Mesenchymal stem cell (in vitro differentiated cells and primary cell): ENCODE measurements at regions not wholly inside any gene's neighbourhood (a gene's known extent, or its start where the extent isn't known, plus 50 kb on each side); places are given as distances from the start of the nearest gene placed in this dataset.

ENCODE experiments used
- DNase-seq: peaks from one replicate; pipeline ENCODE4 v3.0.0-alpha.2; 2013
- H2AFZ ChIP-seq: one replicate; pipeline ENCODE4 v1.6.1; 2013; ENCODE audit warnings: low read depth, mild to moderate bottlenecking, control low read depth, inconsistent platforms, low read length, moderate library complexity
- H2AK5ac ChIP-seq: 2 replicates; pipeline ENCODE4 v1.6.1; 2013; ENCODE audit warnings: low read length, moderate library complexity, mild to moderate bottlenecking, inconsistent platforms; ENCODE audit not compliant: severe bottlenecking
- H2BK120ac ChIP-seq: one replicate; pipeline ENCODE4 v1.6.1; 2013; ENCODE audit warnings: low read depth, mild to moderate bottlenecking, inconsistent platforms, low read length, moderate library complexity
- H2BK12ac ChIP-seq, 2 experiments: one replicate each; pipeline ENCODE4 v1.6.1; 2013; ENCODE audit warnings: inconsistent platforms in 2 of 2, low read length in 2 of 2, mild to moderate bottlenecking in 2 of 2, moderate library complexity in 2 of 2, control low read depth in 1 of 2
- H2BK15ac ChIP-seq: one replicate; pipeline ENCODE4 v1.6.1; 2013; ENCODE audit warnings: mild to moderate bottlenecking, low read depth, inconsistent platforms; ENCODE audit not compliant: poor library complexity, severe bottlenecking
- H2BK5ac ChIP-seq: 2 replicates; pipeline ENCODE4 v1.6.1; 2013; ENCODE audit warnings: low read depth, mild to moderate bottlenecking, low read length, control low read depth, inconsistent platforms; ENCODE audit not compliant: poor library complexity, severe bottlenecking
- H3K14ac ChIP-seq, 2 experiments: one replicate each; pipeline ENCODE4 v1.6.1; 2013; ENCODE audit warnings: inconsistent platforms in 2 of 2, low read length in 2 of 2, control low read depth in 1 of 2, mild to moderate bottlenecking in 1 of 2, moderate library complexity in 1 of 2
- H3K18ac ChIP-seq, 2 experiments: one replicate each; pipeline ENCODE4 v1.6.1; 2013; ENCODE audit warnings: inconsistent platforms in 2 of 2, low read length in 2 of 2, control low read depth in 1 of 2, low read depth in 1 of 2, mild to moderate bottlenecking in 1 of 2
- H3K23ac ChIP-seq, 2 experiments: one replicate each; pipeline ENCODE4 v1.6.1; 2013; ENCODE audit warnings: inconsistent platforms in 2 of 2, low read length in 2 of 2, mild to moderate bottlenecking in 2 of 2, moderate library complexity in 2 of 2, control low read depth in 1 of 2
- H3K27ac ChIP-seq: 2 replicates; pipeline ENCODE4 v1.5.1; 2013; ENCODE audit warnings: mild to moderate bottlenecking, moderate library complexity, low read length, control low read depth, inconsistent platforms; ENCODE audit not compliant: poor library complexity, severe bottlenecking
- H3K27me3 ChIP-seq, 2 experiments: 2 replicates each; pipeline versions ENCODE4 v1.6.1 to v1.7.0; 2013; ENCODE audit warnings: low read length in 2 of 2, mild to moderate bottlenecking in 2 of 2, moderate library complexity in 2 of 2, control low read depth in 1 of 2, inconsistent platforms in 1 of 2; ENCODE audit not compliant: control insufficient read depth in 1 of 2, insufficient read depth in 1 of 2
- H3K36me3 ChIP-seq, 2 experiments: 2 replicates each; pipeline versions ENCODE4 v1.6.1 to v1.7.0; 2013; ENCODE audit warnings: low read length in 2 of 2, control low read depth in 1 of 2, inconsistent platforms in 1 of 2, low read depth in 1 of 2, mild to moderate bottlenecking in 1 of 2; ENCODE audit not compliant: insufficient read depth in 2 of 2, control insufficient read depth in 1 of 2
- H3K4ac ChIP-seq, 2 experiments: one replicate each; pipeline ENCODE4 v1.6.1; 2013; ENCODE audit warnings: inconsistent platforms in 2 of 2, low read length in 2 of 2, mild to moderate bottlenecking in 2 of 2, moderate library complexity in 2 of 2, control low read depth in 1 of 2, low read depth in 1 of 2
- H3K4me1 ChIP-seq: 2 replicates; pipeline ENCODE4 v1.6.1; 2013; ENCODE audit warnings: low read depth, low read length, control low read depth; ENCODE audit not compliant: control insufficient read depth, insufficient read depth
- H3K4me2 ChIP-seq: 2 replicates; pipeline ENCODE4 v1.6.1; 2013; ENCODE audit warnings: low read length, mild to moderate bottlenecking, inconsistent platforms; ENCODE audit not compliant: poor library complexity, severe bottlenecking
- H3K4me3 ChIP-seq, 2 experiments: 2 replicates each; pipeline versions ENCODE4 v1.5.1 to v1.7.0; 2013; ENCODE audit warnings: low read length in 2 of 2, mild to moderate bottlenecking in 2 of 2, control low read depth in 1 of 2, low read depth in 1 of 2; ENCODE audit not compliant: insufficient read depth in 1 of 2
- H3K79me1 ChIP-seq: replicated peaks from 2 replicates; pipeline ENCODE4 v1.6.1; 2013; ENCODE audit warnings: mild to moderate bottlenecking, control low read depth, low read length, inconsistent platforms; ENCODE audit not compliant: poor library complexity, severe bottlenecking
- H3K9ac ChIP-seq: 2 replicates; pipeline ENCODE4 v1.7.0; 2013; ENCODE audit warnings: mild to moderate bottlenecking, low read length, moderate library complexity
- H3K9me3 ChIP-seq: 2 replicates; pipeline ENCODE4 v1.7.0; 2013; ENCODE audit warnings: mild to moderate bottlenecking, low read length; ENCODE audit not compliant: control insufficient read depth
- H4K8ac ChIP-seq: one replicate; pipeline ENCODE4 v1.6.1; 2013; ENCODE audit warnings: inconsistent platforms, mild to moderate bottlenecking, low read length, moderate library complexity
- H4K91ac ChIP-seq: one replicate; pipeline ENCODE4 v1.6.1; 2013; ENCODE audit warnings: mild to moderate bottlenecking, low read length, inconsistent platforms
- WGBS: methylation state at CpG from one replicate; pipeline ENCODE4 v1.1.7; 2013; ENCODE audit warnings: mixed read lengths; 5-methylcytosine and 5-hydroxymethylcytosine counted together

DNA sequence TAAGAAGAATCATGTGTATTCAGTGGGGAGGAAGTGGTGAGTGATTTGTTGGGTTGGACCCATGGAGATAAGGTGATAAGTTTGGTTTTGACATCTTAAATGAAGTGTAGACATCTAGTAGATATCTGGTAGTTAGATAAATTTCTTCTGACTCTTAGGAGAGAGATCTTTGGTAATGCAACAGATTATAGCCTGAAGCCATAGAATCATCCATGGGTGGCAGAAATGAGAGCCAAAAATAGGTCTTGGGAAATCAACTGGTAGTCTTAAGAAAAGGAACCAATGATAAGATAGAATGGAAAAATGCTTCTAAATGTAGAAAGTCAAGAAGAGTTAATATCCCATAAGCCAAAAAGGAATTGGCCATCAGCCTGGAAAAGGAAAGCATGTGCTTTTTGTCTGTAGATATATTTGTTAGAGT lies 532.7 kb upstream of the GRAMD2B start:
- H3K9me3 ChIP-seq: no peaks in the 10 kb centered on the region
- no peak overlapping the region for H2BK15ac ChIP-seq
- H3K27me3 ChIP-seq: no peaks in the 10 kb centered on the region
- DNase-seq: peak; percentile 17
- no peak overlapping the region for H2BK5ac ChIP-seq
- H2AK5ac ChIP-seq: no peak overlapping the region
- H3K23ac ChIP-seq: no peak overlapping the region
- H3K14ac ChIP-seq: no peak overlapping the region
- H2BK120ac ChIP-seq: no peak overlapping the region
- no peaks in the 10 kb centered on the region for H3K4me1 ChIP-seq
- no peak overlapping the region for H3K4me3 ChIP-seq
- H2BK12ac ChIP-seq: no peak overlapping the region
- no peak overlapping the region for H3K4ac ChIP-seq
- no peak overlapping the region for H2AFZ ChIP-seq
- H3K18ac ChIP-seq: no peak overlapping the region
- no peak overlapping the region for H4K8ac ChIP-seq
- H3K9ac ChIP-seq: no peak overlapping the region
- no peak overlapping the region for H4K91ac ChIP-seq
- H3K36me3 ChIP-seq: no peaks in the 10 kb centered on the region
- no peaks in the 10 kb centered on the region for H3K79me1 ChIP-seq
- H3K27ac ChIP-seq: no peak overlapping the region
- H3K4me2 ChIP-seq: no peak overlapping the region

DNA sequence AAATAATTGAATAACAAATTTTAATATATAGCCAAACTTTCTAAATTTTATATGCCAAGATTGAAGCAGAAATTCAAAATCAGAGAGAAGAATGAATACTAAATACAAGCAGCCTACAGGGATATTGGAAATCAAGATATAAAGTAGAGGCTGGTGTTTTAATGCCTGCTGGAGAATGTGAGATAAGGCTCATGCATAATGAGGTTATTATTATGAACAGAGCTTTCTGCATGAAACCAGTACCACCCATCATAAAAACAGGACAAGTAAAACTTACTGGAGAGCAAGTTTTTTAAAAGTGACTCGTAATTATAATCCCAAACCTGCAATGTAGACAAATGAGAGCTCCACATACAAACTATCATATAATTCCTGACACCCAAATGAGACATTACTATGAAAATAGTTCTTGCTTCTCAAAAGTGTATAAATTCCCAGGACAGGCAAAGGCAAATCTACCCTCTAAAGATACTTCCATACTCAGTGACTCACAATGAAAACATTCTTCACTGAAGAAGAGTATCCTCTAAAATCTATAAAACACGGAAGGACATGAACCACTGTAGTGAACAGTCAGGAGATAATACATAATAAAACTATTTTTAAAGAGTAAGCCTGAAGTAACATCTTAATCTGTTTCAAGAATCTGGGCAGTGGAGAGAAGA lies 532.0 kb upstream of the GRAMD2B start:
- 94% methylated on average over 1 of the region's 2 CpGs for WGBS

DNA sequence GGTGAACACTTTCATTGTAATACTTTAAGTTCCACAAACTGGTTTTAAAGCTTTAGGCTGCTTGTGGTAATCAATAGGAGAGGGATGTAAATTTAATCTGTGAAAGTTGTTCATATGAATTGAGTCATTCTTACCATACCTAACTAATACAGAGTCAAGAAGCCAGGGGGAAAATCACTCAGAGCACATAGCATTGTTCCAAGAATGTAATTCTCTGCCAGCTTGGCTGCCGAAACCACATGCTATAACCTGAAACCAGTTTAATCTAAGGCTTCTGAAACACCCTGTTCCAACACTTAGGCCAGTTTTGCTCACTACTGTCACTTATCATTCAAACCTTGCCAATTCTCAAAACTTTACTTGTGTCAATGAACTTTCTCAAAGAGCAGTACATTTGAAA lies 528.8 kb upstream of the GRAMD2B start:
- Histone ChIP-seq H3K18ac (no peak overlapping the region), H3K9me3 (no peaks in the 10 kb centered on the region), H3K4me1 (no peaks in the 10 kb centered on the region), H2AK5ac (no peak overlapping the region), H2BK15ac (no peak overlapping the region), H4K8ac (no peak overlapping the region), H3K14ac (no peak overlapping the region), H3K23ac (no peak overlapping the region), H2BK12ac (no peak overlapping the region), H3K27ac (no peak overlapping the region), H2AFZ (no peak overlapping the region), H3K4ac (no peak overlapping the region), H3K9ac (no peak overlapping the region), H2BK120ac (no peak overlapping the region), H3K79me1 (no peaks in the 10 kb centered on the region), H2BK5ac (no peak overlapping the region), H3K36me3 (no peaks in the 10 kb centered on the region), H3K4me2 (no peak overlapping the region), H4K91ac (no peak overlapping the region), H3K4me3 (no peak overlapping the region), H3K27me3 (no peaks in the 10 kb centered on the region)
- WGBS: 95% methylated on average over 1 of the region's 1 CpG
- DNase-seq: no peak

More for the DNA sequence above, 532.0 kb upstream of the GRAMD2B start:
- Histone ChIP-seq H3K36me3 (no peaks in the 10 kb centered on the region), H3K9ac (no peak overlapping the region), H2AFZ (no peak overlapping the region), H3K9me3 (no peaks in the 10 kb centered on the region), H3K4me2 (no peak overlapping the region), H3K4me1 (no peaks in the 10 kb centered on the region), H2BK5ac (no peak overlapping the region), H3K4ac (no peak overlapping the region), H3K4me3 (no peak overlapping the region), H3K27me3 (no peaks in the 10 kb centered on the region), H3K79me1 (no peaks in the 10 kb centered on the region), H3K23ac (no peak overlapping the region), H4K8ac (no peak overlapping the region), H2AK5ac (no peak overlapping the region), H4K91ac (no peak overlapping the region), H3K14ac (no peak overlapping the region), H2BK12ac (no peak overlapping the region), H2BK15ac (no peak overlapping the region), H3K18ac (no peak overlapping the region), H3K27ac (no peak overlapping the region), H2BK120ac (no peak overlapping the region)
- peak; percentile 15 for DNase-seq

DNA sequence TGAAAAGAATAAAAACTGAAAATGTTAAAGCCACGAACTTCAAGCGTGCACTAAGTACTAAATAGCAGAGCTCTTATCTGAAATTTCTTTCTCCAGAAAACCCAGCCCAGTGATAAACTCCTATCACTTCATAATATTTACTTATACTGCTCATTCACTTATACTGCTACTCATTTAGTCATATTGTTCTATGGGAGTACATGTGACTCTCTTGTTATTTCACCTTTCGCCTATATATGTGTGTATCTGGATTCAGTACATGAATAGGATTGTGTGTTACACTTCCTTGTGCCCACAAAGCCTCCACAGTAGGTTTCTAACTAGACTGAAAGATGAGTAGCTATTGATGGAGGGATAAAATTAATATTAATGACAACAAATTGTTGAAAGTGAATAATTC lies 526.8 kb upstream of the GRAMD2B start:
- 50% methylated on average over 2 of the region's 3 CpGs for WGBS
- Histone ChIP-seq H3K18ac (no peak overlapping the region), H3K79me1 (no peaks in the 10 kb centered on the region), H2BK12ac (no peak overlapping the region), H3K4me1 (no peaks in the 10 kb centered on the region), H3K9me3 (no peaks in the 10 kb centered on the region), H2BK120ac (no peak overlapping the region), H2BK15ac (no peak overlapping the region), H3K9ac (no peak overlapping the region), H2AFZ (no peak overlapping the region), H2BK5ac (no peak overlapping the region), H3K4me3 (no peak overlapping the region), H3K27me3 (no peaks in the 10 kb centered on the region), H3K36me3 (no peaks in the 10 kb centered on the region), H3K4me2 (no peak overlapping the region), H3K14ac (no peak overlapping the region), H4K8ac (no peak overlapping the region), H2AK5ac (no peak overlapping the region), H3K4ac (no peak overlapping the region), H3K27ac (no peak overlapping the region), H3K23ac (no peak overlapping the region), H4K91ac (no peak overlapping the region)
- no peak for DNase-seq
